ENCODE measurements at regions not wholly inside any gene's neighbourhood (a gene's known extent, or its start where the extent isn't known, plus 50 kb on each side); places are given as distances from the start of the nearest gene placed in this dataset.

DNA sequence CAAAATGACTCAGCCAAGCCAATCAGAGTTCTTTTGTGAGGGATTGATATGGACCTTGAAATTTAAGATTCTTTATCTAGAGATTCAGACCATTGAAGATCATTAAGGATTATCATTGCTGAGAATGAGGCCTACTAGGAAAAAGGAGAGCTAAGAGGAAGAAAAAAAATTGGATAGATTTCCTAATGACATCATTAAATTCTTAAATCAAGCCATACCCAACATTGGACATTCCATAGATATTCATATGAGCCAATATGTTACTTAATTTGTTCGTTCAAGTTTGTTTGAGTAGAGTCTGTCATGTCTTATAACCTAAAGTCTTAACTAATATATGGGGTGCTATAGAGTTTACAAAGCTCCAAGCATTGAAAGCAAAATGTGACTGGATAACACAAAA lies 727.9 kb upstream of the SEMA6A start:
- ChIA-PET POLR2A (no interaction called here), CTCF (interaction anchor here (0.7 kb wide), 1 partner anchor 95 kb away, joined by 3 read pairs; no protein-coding TSS in a partner anchor)
- no peak for DNase-seq (ENCODE audit: extremely low spot score)
- no peak for TF ChIP-seq NFRKB (IDR thresholded peaks at IDR 0.05)
- no peak for TF ChIP-seq ARNT (IDR thresholded peaks at IDR 0.05)
- no peak for TF ChIP-seq ELF4 (IDR thresholded peaks at IDR 0.05)
- no peak for TF ChIP-seq TARDBP (IDR thresholded peaks at IDR 0.05)
- no peak for TF ChIP-seq ZNF384 (IDR thresholded peaks at IDR 0.05)
- no peak for TF ChIP-seq LEF1 (IDR thresholded peaks at IDR 0.05; ENCODE audit: borderline replicate concordance)
- TF ChIP-seq L3MBTL2 (conservative IDR thresholded peaks at IDR 0.05): no peak
- no peak for TF ChIP-seq FOXM1 (IDR thresholded peaks at IDR 0.05; ENCODE audit: borderline replicate concordance)
- no peak for TF ChIP-seq HDGF (IDR thresholded peaks at IDR 0.05; ENCODE audit: borderline replicate concordance)
- TF ChIP-seq SUZ12 (IDR thresholded peaks at IDR 0.05): no peak
- no peak for TF ChIP-seq SP1 (IDR thresholded peaks at IDR 0.05)
- no peak for TF ChIP-seq BHLHE40 (IDR thresholded peaks at IDR 0.05; ENCODE audit: borderline replicate concordance)
- TF ChIP-seq FOXK2 (IDR thresholded peaks at IDR 0.05): no peak
- TF ChIP-seq FOXA1 (IDR thresholded peaks at IDR 0.05): no peak
- no peak for TF ChIP-seq CTBP1 (IDR thresholded peaks at IDR 0.05; ENCODE audit: borderline replicate concordance)
- TF ChIP-seq, protein P1, sequence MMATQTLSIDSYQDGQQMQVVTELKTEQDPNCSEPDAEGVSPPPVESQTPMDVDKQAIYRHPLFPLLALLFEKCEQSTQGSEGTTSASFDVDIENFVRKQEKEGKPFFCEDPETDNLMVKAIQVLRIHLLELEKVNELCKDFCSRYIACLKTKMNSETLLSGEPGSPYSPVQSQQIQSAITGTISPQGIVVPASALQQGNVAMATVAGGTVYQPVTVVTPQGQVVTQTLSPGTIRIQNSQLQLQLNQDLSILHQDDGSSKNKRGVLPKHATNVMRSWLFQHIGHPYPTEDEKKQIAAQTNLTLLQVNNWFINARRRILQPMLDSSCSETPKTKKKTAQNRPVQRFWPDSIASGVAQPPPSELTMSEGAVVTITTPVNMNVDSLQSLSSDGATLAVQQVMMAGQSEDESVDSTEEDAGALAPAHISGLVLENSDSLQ (IDR thresholded peaks at IDR 0.05): no peak

DNA sequence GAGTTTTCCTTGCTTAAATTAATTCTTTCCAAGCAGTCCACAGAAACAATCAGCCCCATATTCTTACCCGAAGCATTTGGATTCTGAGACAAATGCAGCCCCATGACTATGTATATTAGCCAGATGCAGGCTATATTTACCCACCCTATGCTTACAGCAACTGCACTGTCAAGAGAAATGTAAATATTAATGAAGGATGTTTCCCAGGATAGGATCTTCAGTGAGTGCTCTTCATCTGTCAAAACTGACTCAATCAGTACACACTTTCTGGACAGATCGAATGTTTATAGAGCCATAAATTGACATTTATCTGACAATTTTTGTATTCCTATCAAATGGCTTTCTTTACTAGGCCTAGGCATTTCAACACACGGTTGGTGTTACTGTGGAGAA lies 725.3 kb upstream of the SEMA6A start:
- TF ChIP-seq NFRKB (IDR thresholded peaks at IDR 0.05): no peak
- TF ChIP-seq, protein P1 (IDR thresholded peaks at IDR 0.05): peak; percentile 17; the same call in 1 of the 2 replicates
- ChIA-PET POLR2A (no interaction called here), CTCF (no interaction called here)
- DNase-seq (ENCODE audit: extremely low spot score): no peak

DNA sequence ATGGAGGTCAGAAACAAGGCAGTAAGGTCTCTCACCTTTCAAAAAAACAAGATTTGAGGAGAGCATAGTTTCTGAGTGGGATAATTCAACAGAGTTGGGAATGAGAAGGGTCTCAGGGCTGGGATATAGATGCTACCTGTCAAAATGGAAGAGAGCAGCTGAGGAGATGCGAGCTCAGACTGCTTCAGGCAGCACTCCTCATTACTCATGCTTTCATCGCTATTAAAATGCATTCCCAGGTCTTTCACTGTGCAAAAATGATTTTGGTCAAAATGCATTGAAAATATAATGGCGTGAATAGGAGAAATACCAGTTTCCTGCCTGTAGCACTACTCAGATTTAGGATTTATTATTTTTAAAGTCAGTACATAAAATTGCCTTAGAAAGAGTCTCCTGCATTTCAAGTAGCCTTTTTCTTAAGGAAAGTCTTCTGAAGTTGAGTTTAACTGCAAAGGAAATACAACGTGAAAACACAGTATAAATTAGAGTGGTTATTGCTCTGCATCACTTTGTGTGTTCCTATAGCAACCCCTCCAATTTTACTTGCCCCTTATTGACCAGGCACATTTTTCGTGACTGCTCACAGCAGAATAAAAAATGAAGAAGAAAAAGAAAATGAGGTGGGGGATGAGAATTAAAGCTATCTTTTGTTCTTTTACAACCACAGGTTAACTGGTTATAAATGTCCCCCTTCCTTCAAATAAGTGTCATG lies 724.8 kb upstream of the SEMA6A start:
- CTCF ChIA-PET: no interaction called here
- POLR2A ChIA-PET: no interaction called here
- no peak for DNase-seq (ENCODE audit: extremely low spot score)

DNA sequence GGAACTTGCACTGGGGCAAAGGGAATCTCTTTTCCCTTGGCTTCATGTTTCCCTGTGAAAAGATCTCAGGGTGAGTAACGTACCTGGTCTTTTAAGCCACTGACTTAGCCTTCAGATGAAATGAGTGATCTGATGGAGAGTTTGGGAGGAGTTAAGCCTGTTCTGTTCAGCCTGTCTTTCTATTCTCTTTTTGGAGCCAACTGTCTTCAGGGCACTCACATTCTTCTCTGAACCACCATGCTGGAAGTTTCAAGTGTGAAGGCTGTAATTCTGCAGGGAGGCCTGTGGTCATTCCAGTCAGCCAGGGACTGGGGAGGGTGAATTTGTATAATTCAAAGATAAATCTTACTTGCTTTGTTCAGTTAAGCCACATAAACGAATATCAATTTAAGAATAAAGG lies 722.2 kb upstream of the SEMA6A start:
- no peak for DNase-seq (ENCODE audit: extremely low spot score)
- TF ChIP-seq BHLHE40 (IDR thresholded peaks at IDR 0.05; ENCODE audit: borderline replicate concordance) (no peak), NFRKB (IDR thresholded peaks at IDR 0.05) (no peak), FOXK2 (IDR thresholded peaks at IDR 0.05) (no peak), LEF1 (IDR thresholded peaks at IDR 0.05; ENCODE audit: borderline replicate concordance) (no peak), ZNF384 (IDR thresholded peaks at IDR 0.05) (no peak), TARDBP (IDR thresholded peaks at IDR 0.05) (no peak), FOXM1 (IDR thresholded peaks at IDR 0.05; ENCODE audit: borderline replicate concordance) (no peak), CTBP1 (IDR thresholded peaks at IDR 0.05; ENCODE audit: borderline replicate concordance) (no peak), ELF4 (IDR thresholded peaks at IDR 0.05) (no peak)
- CTCF ChIA-PET: no interaction called here
- POLR2A ChIA-PET: no interaction called here

More for the DNA sequence above, 724.8 kb upstream of the SEMA6A start:
- no peak for TF ChIP-seq LEF1 (IDR thresholded peaks at IDR 0.05; ENCODE audit: borderline replicate concordance)

DNA sequence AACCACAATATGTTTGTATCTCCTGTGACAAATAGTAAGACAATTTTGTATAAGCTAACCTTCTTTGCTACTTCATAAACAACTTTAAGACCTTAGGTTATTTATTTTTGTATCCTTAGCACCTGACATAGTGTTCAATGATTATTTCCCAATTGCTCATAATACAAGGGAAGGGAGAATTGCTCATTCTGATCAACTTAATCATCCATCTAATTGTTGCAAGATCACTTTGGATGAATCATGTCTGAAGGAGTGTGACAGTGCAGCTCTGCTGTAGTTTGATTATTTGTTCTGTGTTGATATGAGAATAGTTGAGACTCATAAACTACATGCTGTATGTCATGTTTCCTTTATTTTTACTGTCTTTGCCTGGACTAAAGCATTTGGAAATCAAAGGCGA lies 721.3 kb upstream of the SEMA6A start:
- ChIA-PET CTCF (no interaction called here), POLR2A (no interaction called here)
- DNase-seq (ENCODE audit: extremely low spot score): no peak
- TF ChIP-seq FOXM1 (IDR thresholded peaks at IDR 0.05; ENCODE audit: borderline replicate concordance) (no peak), FOXK2 (IDR thresholded peaks at IDR 0.05) (no peak), SUZ12 (IDR thresholded peaks at IDR 0.05) (no peak), TARDBP (IDR thresholded peaks at IDR 0.05) (no peak), FOXA1 (IDR thresholded peaks at IDR 0.05) (no peak)

DNA sequence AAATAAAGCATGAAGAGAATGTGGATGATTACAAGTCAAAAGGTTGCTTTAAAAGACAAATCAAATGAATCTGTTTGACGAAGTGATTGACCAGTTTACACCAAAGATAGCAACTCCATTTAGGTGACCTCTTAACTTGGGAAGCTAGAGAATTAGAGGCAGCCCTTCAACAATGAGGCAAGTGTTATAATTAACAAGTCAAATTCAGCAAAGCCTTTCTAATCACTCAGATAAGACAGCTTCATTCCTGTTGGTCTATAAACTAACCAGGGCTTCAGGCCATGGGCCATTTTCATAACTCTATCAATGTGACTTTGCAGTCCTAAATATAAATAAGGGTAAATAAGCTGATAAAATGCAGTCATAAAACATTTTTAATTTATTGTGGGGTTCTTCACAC lies 712.2 kb upstream of the SEMA6A start:
- DNase-seq (ENCODE audit: extremely low spot score): no peak
- CTCF ChIA-PET: no interaction called here
- TF ChIP-seq SP1 (IDR thresholded peaks at IDR 0.05): no peak
- TF ChIP-seq CTBP1 (IDR thresholded peaks at IDR 0.05; ENCODE audit: borderline replicate concordance): no peak
- no peak for TF ChIP-seq ZNF384 (IDR thresholded peaks at IDR 0.05)
- POLR2A ChIA-PET: no interaction called here

DNA sequence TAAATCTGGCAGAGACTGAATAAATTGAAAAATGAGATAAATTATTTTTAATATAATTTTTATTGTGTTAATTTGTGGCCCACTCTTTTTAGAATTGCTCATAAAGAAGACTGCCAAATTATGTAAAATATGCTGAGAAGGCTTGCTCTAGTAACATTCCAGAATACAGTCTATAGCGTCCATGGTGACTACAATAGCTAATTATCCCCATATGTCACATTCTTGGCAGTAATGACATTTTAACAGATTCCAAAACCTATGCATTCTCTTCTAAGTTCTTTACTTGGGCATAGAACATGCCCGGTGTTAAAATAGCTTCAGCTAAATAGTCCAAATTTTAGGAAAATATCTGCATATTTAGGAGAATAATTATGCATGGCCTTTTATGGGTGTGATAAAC lies 697.0 kb upstream of the SEMA6A start:
- TF ChIP-seq FOXK2 (IDR thresholded peaks at IDR 0.05) (no peak), SUZ12 (IDR thresholded peaks at IDR 0.05) (no peak), FOXM1 (IDR thresholded peaks at IDR 0.05; ENCODE audit: borderline replicate concordance) (no peak), NFRKB (IDR thresholded peaks at IDR 0.05) (no peak), L3MBTL2 (conservative IDR thresholded peaks at IDR 0.05) (no peak), SP1 (IDR thresholded peaks at IDR 0.05) (no peak), ARNT (IDR thresholded peaks at IDR 0.05) (no peak), TARDBP (IDR thresholded peaks at IDR 0.05) (no peak), HDGF (IDR thresholded peaks at IDR 0.05; ENCODE audit: borderline replicate concordance) (no peak), LEF1 (IDR thresholded peaks at IDR 0.05; ENCODE audit: borderline replicate concordance) (no peak), FOXA1 (IDR thresholded peaks at IDR 0.05) (no peak), ZNF384 (IDR thresholded peaks at IDR 0.05) (no peak), ELF4 (IDR thresholded peaks at IDR 0.05) (no peak), CTBP1 (IDR thresholded peaks at IDR 0.05; ENCODE audit: borderline replicate concordance) (no peak), BHLHE40 (IDR thresholded peaks at IDR 0.05; ENCODE audit: borderline replicate concordance) (no peak)
- TF ChIP-seq, protein P1 (IDR thresholded peaks at IDR 0.05): no peak
- CTCF ChIA-PET: no interaction called here
- POLR2A ChIA-PET: no interaction called here
- no peak for DNase-seq (ENCODE audit: extremely low spot score)

All from HEK293T (cell line).